AG04450 (cell line): ENCODE measurements at regions not wholly inside any gene's neighbourhood (a gene's known extent, or its start where the extent isn't known, plus 50 kb on each side); places are given as distances from the start of the nearest gene placed in this dataset.

ENCODE experiments used
- CTCF ChIA-PET: fragments of 300-600, 350-600 bp; formaldehyde crosslinking; extraction: SDS; loops from one replicate; lab custom pipeline; 2022; ENCODE audit warnings: antibody characterized with exemption, inconsistent platforms; lab: Charles Lee
- POLR2A ChIA-PET: fragments of 350-600 bp; formaldehyde crosslinking; extraction: SDS; loops from one replicate; lab custom pipeline; 2021; ENCODE audit warnings: antibody characterized with exemption, inconsistent platforms; lab: Yijun Ruan, JAX
- DNase-seq: peaks from one replicate; pipeline ENCODE4 v3.0.0-alpha.2; 2011; ENCODE audit warnings: low read depth, low spot score
- H3K27ac ChIP-seq: one replicate; pipeline ENCODE4 v1.5.1; 2012; ENCODE audit warnings: low read depth, low read length, control low read depth
- H3K27me3 ChIP-seq: one replicate; pipeline ENCODE4 v1.6.0; 2012; ENCODE audit warnings: low read length; ENCODE audit not compliant: control insufficient read depth, insufficient read depth
- H3K4me3 ChIP-seq: 2 replicates; pipeline ENCODE4 v1.5.1; 2011; ENCODE audit warnings: mild to moderate bottlenecking, low read depth, low read length, control low read depth
- H3K9me3 ChIP-seq: 2 replicates; pipeline ENCODE4 v1.5.1; 2012; ENCODE audit warnings: low read length; ENCODE audit not compliant: control insufficient read depth, insufficient read depth
- TF ChIP-seq, protein P1 (sequence below): IDR thresholded peaks from 2 replicates; pipeline ENCODE4 v1.5.1; 2011; ENCODE audit warnings: low read depth, low read length, control low read depth, inconsistent platforms

DNA sequence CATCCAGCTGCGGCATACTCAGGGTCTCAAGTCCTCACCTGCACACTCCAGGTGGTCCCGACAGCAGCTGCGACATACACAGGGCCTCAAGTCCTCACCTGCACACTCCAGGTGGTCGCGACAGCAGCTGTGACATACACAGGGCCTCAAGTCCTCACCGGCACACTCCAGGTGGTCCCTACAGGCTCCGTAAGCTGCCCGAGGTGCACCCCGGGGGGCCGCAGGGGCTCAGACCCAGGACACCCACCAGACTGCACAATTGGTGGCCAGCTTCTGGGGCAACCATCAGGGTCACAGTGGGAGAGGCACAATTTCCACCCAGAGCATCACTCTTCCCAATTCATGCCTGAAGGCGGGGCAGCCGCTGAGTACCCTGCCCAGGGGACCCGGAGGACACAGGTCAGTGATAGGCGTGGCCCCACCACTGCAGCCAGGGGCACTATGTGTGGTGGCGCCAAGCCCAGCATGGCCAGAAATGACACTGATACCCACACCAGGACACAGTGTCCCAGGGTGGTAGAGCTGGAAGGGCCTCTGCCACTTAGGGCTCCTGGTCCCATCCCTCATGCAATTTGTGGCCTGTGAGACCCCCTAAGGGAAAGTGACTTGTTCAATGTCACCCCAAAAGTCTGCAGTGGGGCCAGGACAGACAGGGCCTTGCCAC, 57.5 kb upstream of the ZNF469 start:
- no peak overlapping the region for H3K4me3 ChIP-seq
- ChIA-PET CTCF (no interaction called here), POLR2A (no interaction called here)
- H3K27ac ChIP-seq, result no peak overlapping the region
- TF ChIP-seq, protein P1, sequence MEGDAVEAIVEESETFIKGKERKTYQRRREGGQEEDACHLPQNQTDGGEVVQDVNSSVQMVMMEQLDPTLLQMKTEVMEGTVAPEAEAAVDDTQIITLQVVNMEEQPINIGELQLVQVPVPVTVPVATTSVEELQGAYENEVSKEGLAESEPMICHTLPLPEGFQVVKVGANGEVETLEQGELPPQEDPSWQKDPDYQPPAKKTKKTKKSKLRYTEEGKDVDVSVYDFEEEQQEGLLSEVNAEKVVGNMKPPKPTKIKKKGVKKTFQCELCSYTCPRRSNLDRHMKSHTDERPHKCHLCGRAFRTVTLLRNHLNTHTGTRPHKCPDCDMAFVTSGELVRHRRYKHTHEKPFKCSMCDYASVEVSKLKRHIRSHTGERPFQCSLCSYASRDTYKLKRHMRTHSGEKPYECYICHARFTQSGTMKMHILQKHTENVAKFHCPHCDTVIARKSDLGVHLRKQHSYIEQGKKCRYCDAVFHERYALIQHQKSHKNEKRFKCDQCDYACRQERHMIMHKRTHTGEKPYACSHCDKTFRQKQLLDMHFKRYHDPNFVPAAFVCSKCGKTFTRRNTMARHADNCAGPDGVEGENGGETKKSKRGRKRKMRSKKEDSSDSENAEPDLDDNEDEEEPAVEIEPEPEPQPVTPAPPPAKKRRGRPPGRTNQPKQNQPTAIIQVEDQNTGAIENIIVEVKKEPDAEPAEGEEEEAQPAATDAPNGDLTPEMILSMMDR, result no peak
- no peak for DNase-seq
- no peaks in the 10 kb centered on the region for H3K27me3 ChIP-seq
- peaks cover 30% of the 10 kb centered on the region for H3K9me3 ChIP-seq

DNA sequence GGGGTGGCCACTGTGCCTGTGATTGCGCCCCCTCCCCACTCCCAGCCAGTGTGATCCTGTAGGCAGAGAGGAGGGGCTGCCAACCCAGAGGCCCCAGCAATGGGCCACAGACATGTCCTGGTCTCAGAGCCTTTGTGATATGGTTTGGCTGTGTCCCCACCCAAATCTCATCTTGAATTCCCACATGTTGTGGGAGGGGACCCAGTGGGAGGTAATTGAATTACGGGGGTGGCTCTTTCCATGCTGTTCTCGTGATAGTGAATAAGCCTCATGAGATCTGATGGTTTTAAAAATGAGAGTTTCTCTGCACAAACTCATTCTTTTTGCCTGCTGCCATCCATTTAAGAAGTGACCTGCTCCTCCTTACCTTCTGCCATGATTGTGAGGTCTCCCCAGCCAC, 56.8 kb upstream of the ZNF469 start:
- TF ChIP-seq, protein P1, result no peak
- ChIA-PET POLR2A (no interaction called here), CTCF (no interaction called here)
- Histone ChIP-seq H3K4me3 (no peak overlapping the region), H3K9me3 (peaks cover 24% of the 10 kb centered on the region), H3K27me3 (no peaks in the 10 kb centered on the region), H3K27ac (no peak overlapping the region)
- DNase-seq, result no peak

GRCh38 chr16:88326611-88327485, 55.9 kb upstream of the ZNF469 start:
- POLR2A ChIA-PET, result no interaction called here
- no peak overlapping the region for H3K27ac ChIP-seq
- no peaks in the 10 kb centered on the region for H3K27me3 ChIP-seq
- peaks cover 17% of the 10 kb centered on the region for H3K9me3 ChIP-seq
- CTCF ChIA-PET, result no interaction called here
- no peak overlapping the region for H3K4me3 ChIP-seq
- no peak for DNase-seq
- TF ChIP-seq, protein P1, result no peak

- DNase-seq, result no peak
- POLR2A ChIA-PET, result interaction anchor here (0.5 kb wide), 1 partner anchor 357 kb away, joined by 3 read pairs; no protein-coding TSS in a partner anchor
These were observed 55.0 kb upstream of the ZNF469 start for GRCh38 chr16:88327561-88328312.

More at GRCh38 chr16:88327561-88328312, 55.0 kb upstream of the ZNF469 start:
- Histone ChIP-seq H3K9me3 (peaks cover 10% of the 10 kb centered on the region; the same call in 1 of the 2 replicates), H3K27ac (no peak overlapping the region), H3K27me3 (no peaks in the 10 kb centered on the region), H3K4me3 (no peak overlapping the region)
- CTCF ChIA-PET, result no interaction called here
- TF ChIP-seq, protein P1, result no peak
